ENCODE measurements at regions not wholly inside any gene's neighbourhood (a gene's known extent, or its start where the extent isn't known, plus 50 kb on each side); places are given as distances from the start of the nearest gene placed in this dataset.

DNA sequence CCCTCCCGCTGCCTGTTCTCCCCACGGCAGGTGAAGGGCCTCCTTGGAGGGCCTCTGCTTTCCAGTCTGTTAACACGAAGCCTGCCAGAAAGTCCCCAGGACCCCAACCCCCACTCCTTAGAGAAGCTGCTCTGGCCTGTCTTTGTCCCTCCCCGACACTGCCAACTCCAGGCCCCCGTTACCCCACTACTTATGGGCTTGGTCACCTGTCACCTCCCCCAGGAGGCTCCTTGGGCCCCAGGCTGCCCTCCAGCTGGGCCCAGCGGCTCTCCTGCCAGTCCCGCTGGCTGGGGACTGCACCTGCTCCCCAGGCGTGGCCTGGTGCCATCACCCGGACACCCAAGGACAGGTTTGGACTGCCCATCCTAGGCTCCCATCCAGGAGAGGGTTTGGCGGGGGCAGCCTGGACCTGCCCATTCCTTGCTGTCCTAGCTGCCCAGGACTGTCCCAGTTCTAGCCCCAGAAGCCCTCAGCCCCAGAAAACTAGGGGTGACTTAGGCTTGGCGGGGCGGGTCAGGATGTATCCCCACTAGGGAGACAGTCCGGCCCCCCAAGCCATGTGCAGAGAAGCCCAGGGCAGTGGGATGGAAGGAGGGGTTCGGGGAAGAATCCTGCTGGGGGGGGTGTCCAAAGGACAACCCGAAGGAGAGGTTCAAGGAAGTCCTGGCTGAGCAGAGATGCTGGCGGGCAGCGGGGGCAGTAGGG lies 155.7 kb upstream of the C14orf180 start (continued):
- TF ChIP-seq, protein P1, sequence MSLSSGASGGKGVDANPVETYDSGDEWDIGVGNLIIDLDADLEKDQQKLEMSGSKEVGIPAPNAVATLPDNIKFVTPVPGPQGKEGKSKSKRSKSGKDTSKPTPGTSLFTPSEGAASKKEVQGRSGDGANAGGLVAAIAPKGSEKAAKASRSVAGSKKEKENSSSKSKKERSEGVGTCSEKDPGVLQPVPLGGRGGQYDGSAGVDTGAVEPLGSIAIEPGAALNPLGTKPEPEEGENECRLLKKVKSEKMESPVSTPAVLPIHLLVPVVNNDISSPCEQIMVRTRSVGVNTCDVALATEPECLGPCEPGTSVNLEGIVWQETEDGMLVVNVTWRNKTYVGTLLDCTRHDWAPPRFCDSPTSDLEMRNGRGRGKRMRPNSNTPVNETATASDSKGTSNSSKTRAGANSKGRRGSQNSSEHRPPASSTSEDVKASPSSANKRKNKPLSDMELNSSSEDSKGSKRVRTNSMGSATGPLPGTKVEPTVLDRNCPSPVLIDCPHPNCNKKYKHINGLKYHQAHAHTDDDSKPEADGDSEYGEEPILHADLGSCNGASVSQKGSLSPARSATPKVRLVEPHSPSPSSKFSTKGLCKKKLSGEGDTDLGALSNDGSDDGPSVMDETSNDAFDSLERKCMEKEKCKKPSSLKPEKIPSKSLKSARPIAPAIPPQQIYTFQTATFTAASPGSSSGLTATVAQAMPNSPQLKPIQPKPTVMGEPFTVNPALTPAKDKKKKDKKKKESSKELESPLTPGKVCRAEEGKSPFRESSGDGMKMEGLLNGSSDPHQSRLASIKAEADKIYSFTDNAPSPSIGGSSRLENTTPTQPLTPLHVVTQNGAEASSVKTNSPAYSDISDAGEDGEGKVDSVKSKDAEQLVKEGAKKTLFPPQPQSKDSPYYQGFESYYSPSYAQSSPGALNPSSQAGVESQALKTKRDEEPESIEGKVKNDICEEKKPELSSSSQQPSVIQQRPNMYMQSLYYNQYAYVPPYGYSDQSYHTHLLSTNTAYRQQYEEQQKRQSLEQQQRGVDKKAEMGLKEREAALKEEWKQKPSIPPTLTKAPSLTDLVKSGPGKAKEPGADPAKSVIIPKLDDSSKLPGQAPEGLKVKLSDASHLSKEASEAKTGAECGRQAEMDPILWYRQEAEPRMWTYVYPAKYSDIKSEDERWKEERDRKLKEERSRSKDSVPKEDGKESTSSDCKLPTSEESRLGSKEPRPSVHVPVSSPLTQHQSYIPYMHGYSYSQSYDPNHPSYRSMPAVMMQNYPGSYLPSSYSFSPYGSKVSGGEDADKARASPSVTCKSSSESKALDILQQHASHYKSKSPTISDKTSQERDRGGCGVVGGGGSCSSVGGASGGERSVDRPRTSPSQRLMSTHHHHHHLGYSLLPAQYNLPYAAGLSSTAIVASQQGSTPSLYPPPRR (CRISPR knock-in tag; IDR thresholded peaks at IDR 0.05; ENCODE audit: borderline replicate concordance) = no peak
- TF ChIP-seq MXI1 (IDR thresholded peaks at IDR 0.05; ENCODE audit: low read depth, low read length) (no peak), ZNF354B (CRISPR knock-in tag; IDR thresholded peaks at IDR 0.05) (no peak), MLLT1 (IDR thresholded peaks at IDR 0.05) (no peak), BRCA1 (IDR thresholded peaks at IDR 0.05) (no peak), BRCA1 (CRISPR knock-in tag; IDR thresholded peaks at IDR 0.05) (no peak), ZNF316 (IDR thresholded peaks at IDR 0.05) (no peak), LARP7 (IDR thresholded peaks at IDR 0.05) (no peak), GABPB1 (CRISPR knock-in tag; IDR thresholded peaks at IDR 0.05) (no peak), FOXA1 (IDR thresholded peaks at IDR 0.05; ENCODE audit: borderline replicate concordance) (no peak)

Data from K562 (cell line).